ENCODE measurements at regions not wholly inside any gene's neighbourhood (a gene's known extent, or its start where the extent isn't known, plus 50 kb on each side); places are given as distances from the start of the nearest gene placed in this dataset.

- no peak for TF ChIP-seq CTCF (IDR thresholded peaks at IDR 0.05)
- no peak for TF ChIP-seq POLR2A (IDR thresholded peaks at IDR 0.05)
Observed at GRCh38 chr10:3226960-3227744, 54.6 kb upstream of the PITRM1 start.
